ENCODE measurements at regions not wholly inside any gene's neighbourhood (a gene's known extent, or its start where the extent isn't known, plus 50 kb on each side); places are given as distances from the start of the nearest gene placed in this dataset.
"Not testable (repeated sequence)": the region's sequence is repeated elsewhere in the genome, so short reads cannot be mapped to it uniquely, and the experiment has no call there.

- H3K27me3 ChIP-seq (ENCODE audit: insufficient read depth, low read depth) = no peaks in the 10 kb centered on the region
- H3K4me2 ChIP-seq = no peak overlapping the region
- no peaks in the 10 kb centered on the region for H3K4me1 ChIP-seq (ENCODE audit: low read depth, poor library complexity, severe bottlenecking)
- no peaks in the 10 kb centered on the region for H4K20me1 ChIP-seq (ENCODE audit: insufficient read depth)
- no peak overlapping the region for H3K9ac ChIP-seq
- no peaks in the 10 kb centered on the region for H3K36me3 ChIP-seq (ENCODE audit: insufficient read depth)
- H3K79me2 ChIP-seq (ENCODE audit: insufficient read depth, low read depth) = no peaks in the 10 kb centered on the region
- TF ChIP-seq CTCF (conservative IDR thresholded peaks at IDR 0.05; ENCODE audit: low read depth, low read length) = no peak
- H3K27ac ChIP-seq = no peak overlapping the region
- no peak overlapping the region for H2AFZ ChIP-seq (ENCODE audit: low read depth)
- no peak overlapping the region for H3K4me3 ChIP-seq (IDR thresholded peaks at IDR 0.05; ENCODE audit: insufficient read depth, low read depth, low read length)
These were observed 1695.2 kb downstream of the TP53TG3F start for GRCh38 chr16:35154627-35155026.

- not testable (repeated sequence) for H3K4me2 ChIP-seq; H3K9ac ChIP-seq; H4K20me1 ChIP-seq (ENCODE audit: insufficient read depth); H3K27ac ChIP-seq; H3K4me1 ChIP-seq (ENCODE audit: low read depth, poor library complexity, severe bottlenecking); H3K27me3 ChIP-seq (ENCODE audit: insufficient read depth, low read depth); H3K4me3 ChIP-seq (IDR thresholded peaks at IDR 0.05; ENCODE audit: insufficient read depth, low read depth, low read length); H3K79me2 ChIP-seq (ENCODE audit: insufficient read depth, low read depth); H2AFZ ChIP-seq (ENCODE audit: low read depth); H3K36me3 ChIP-seq (ENCODE audit: insufficient read depth)
These were observed 1698.1 kb downstream of the TP53TG3F start for GRCh38 chr16:35157549-35157948.

- H4K20me1 ChIP-seq (ENCODE audit: insufficient read depth); H3K4me2 ChIP-seq; H2AFZ ChIP-seq (ENCODE audit: low read depth); H3K4me1 ChIP-seq (ENCODE audit: low read depth, poor library complexity, severe bottlenecking); H3K79me2 ChIP-seq (ENCODE audit: insufficient read depth, low read depth); H3K4me3 ChIP-seq (IDR thresholded peaks at IDR 0.05; ENCODE audit: insufficient read depth, low read depth, low read length); H3K27me3 ChIP-seq (ENCODE audit: insufficient read depth, low read depth); H3K36me3 ChIP-seq (ENCODE audit: insufficient read depth); H3K27ac ChIP-seq; H3K9ac ChIP-seq: not testable (repeated sequence)
These were observed 1709.9 kb downstream of the TP53TG3F start for GRCh38 chr16:35169324-35169723.

GRCh38 chr16:35170061-35170460, 1710.6 kb downstream of the TP53TG3F start:
- H3K9ac ChIP-seq; H3K27ac ChIP-seq; H3K4me3 ChIP-seq (IDR thresholded peaks at IDR 0.05; ENCODE audit: insufficient read depth, low read depth, low read length); H3K27me3 ChIP-seq (ENCODE audit: insufficient read depth, low read depth); H3K36me3 ChIP-seq (ENCODE audit: insufficient read depth); H4K20me1 ChIP-seq (ENCODE audit: insufficient read depth); H2AFZ ChIP-seq (ENCODE audit: low read depth); H3K79me2 ChIP-seq (ENCODE audit: insufficient read depth, low read depth); H3K4me2 ChIP-seq; H3K4me1 ChIP-seq (ENCODE audit: low read depth, poor library complexity, severe bottlenecking): not testable (repeated sequence)

- TF ChIP-seq CTCF (conservative IDR thresholded peaks at IDR 0.05; ENCODE audit: low read depth, low read length) = no peak
- H3K4me1 ChIP-seq (ENCODE audit: low read depth, poor library complexity, severe bottlenecking) = no peaks in the 10 kb centered on the region
- H3K4me2 ChIP-seq = no peak overlapping the region
- no peaks in the 10 kb centered on the region for H3K36me3 ChIP-seq (ENCODE audit: insufficient read depth)
- H3K9ac ChIP-seq = no peak overlapping the region
- H3K27ac ChIP-seq = no peak overlapping the region
- H3K79me2 ChIP-seq (ENCODE audit: insufficient read depth, low read depth) = no peaks in the 10 kb centered on the region
- no peak overlapping the region for H2AFZ ChIP-seq (ENCODE audit: low read depth)
- H3K27me3 ChIP-seq (ENCODE audit: insufficient read depth, low read depth) = no peaks in the 10 kb centered on the region
- no peaks in the 10 kb centered on the region for H4K20me1 ChIP-seq (ENCODE audit: insufficient read depth)
- H3K4me3 ChIP-seq (IDR thresholded peaks at IDR 0.05; ENCODE audit: insufficient read depth, low read depth, low read length) = no peak overlapping the region
These were observed 1711.2 kb downstream of the TP53TG3F start for GRCh38 chr16:35170610-35171009.

- H3K79me2 ChIP-seq (ENCODE audit: insufficient read depth, low read depth) = no peaks in the 10 kb centered on the region
- no peak for TF ChIP-seq CTCF (conservative IDR thresholded peaks at IDR 0.05; ENCODE audit: low read depth, low read length)
- H3K27ac ChIP-seq = no peak overlapping the region
- H3K36me3 ChIP-seq (ENCODE audit: insufficient read depth) = no peaks in the 10 kb centered on the region
- H3K9ac ChIP-seq = no peak overlapping the region
- no peaks in the 10 kb centered on the region for H3K27me3 ChIP-seq (ENCODE audit: insufficient read depth, low read depth)
- H4K20me1 ChIP-seq (ENCODE audit: insufficient read depth) = no peaks in the 10 kb centered on the region
- no peak overlapping the region for H3K4me3 ChIP-seq (IDR thresholded peaks at IDR 0.05; ENCODE audit: insufficient read depth, low read depth, low read length)
- no peak overlapping the region for H2AFZ ChIP-seq (ENCODE audit: low read depth)
- no peak overlapping the region for H3K4me2 ChIP-seq
- H3K4me1 ChIP-seq (ENCODE audit: low read depth, poor library complexity, severe bottlenecking) = no peaks in the 10 kb centered on the region
These were observed 1711.7 kb downstream of the TP53TG3F start for GRCh38 chr16:35171106-35171505.

Data from KMS-11 (cell line).